DOHH2 (cell line): ENCODE measurements at regions not wholly inside any gene's neighbourhood (a gene's known extent, or its start where the extent isn't known, plus 50 kb on each side); places are given as distances from the start of the nearest gene placed in this dataset.

Source experiments
- H3F3A ChIP-seq: fragments of 200-600 bp; sonication (generic), shearing (Covaris generic); 2 replicates; pipeline ENCODE4 v1.6.0; 2016; ENCODE audit warnings: antibody characterized with exemption, mild to moderate bottlenecking; ENCODE audit not compliant: control insufficient read depth, insufficient read depth
- H3K27ac ChIP-seq: fragments of 200-600 bp; sonication (generic); 2 replicates; pipeline ENCODE4 v1.5.1; 2014; ENCODE audit warnings: low read depth, mild to moderate bottlenecking, low read length, moderate library complexity
- H3K27me3 ChIP-seq: fragments of 200-600 bp; sonication (generic); 2 replicates; pipeline ENCODE4 v1.6.1; 2014; ENCODE audit warnings: mild to moderate bottlenecking, low read length, mixed read lengths; ENCODE audit not compliant: control insufficient read depth
- H3K36me3 ChIP-seq: fragments of 200-600 bp; sonication (generic); 2 replicates; pipeline ENCODE4 v1.6.1; 2014; ENCODE audit warnings: mild to moderate bottlenecking, low read length, moderate library complexity, mixed read lengths; ENCODE audit not compliant: control insufficient read depth
- H3K4me1 ChIP-seq: fragments of 200-600 bp; sonication (generic); 2 replicates; pipeline ENCODE4 v1.6.1; 2014; ENCODE audit warnings: mild to moderate bottlenecking, low read length, mixed read lengths; ENCODE audit not compliant: control insufficient read depth
- H3K4me2 ChIP-seq: fragments of 200-600 bp; sonication (generic); 2 replicates; pipeline ENCODE4 v1.6.0; 2014; ENCODE audit warnings: mild to moderate bottlenecking, low read length, moderate library complexity
- H3K4me3 ChIP-seq: fragments of 200-600 bp; sonication (generic); 2 replicates; pipeline ENCODE4 v1.5.1; 2014; ENCODE audit warnings: mild to moderate bottlenecking, low read length, mixed read lengths
- H3K79me2 ChIP-seq: fragments of 200-600 bp; sonication (generic); 2 replicates; pipeline ENCODE4 v1.6.1; 2014; ENCODE audit warnings: mild to moderate bottlenecking, low read length, mixed read lengths; ENCODE audit not compliant: control insufficient read depth
- H3K9me2 ChIP-seq: fragments of 200-600 bp; sonication (generic); replicated peaks from 2 replicates; pipeline ENCODE4 v1.6.1; 2014; ENCODE audit warnings: mild to moderate bottlenecking, low read length, mixed read lengths; ENCODE audit not compliant: control insufficient read depth
- H3K9me3 ChIP-seq: fragments of 200-600 bp; sonication (generic); 2 replicates; pipeline ENCODE4 v1.6.1; 2014; ENCODE audit warnings: antibody characterized with exemption, low read length, mixed read lengths; ENCODE audit not compliant: control insufficient read depth, insufficient read depth
- H4K20me1 ChIP-seq: fragments of 200-600 bp; sonication (generic); 2 replicates; pipeline ENCODE4 v1.6.0; 2014; ENCODE audit warnings: low read depth, mild to moderate bottlenecking, antibody characterized with exemption, low read length, moderate library complexity; ENCODE audit not compliant: control insufficient read depth, insufficient read depth
- CTCF ChIP-seq: fragments of 200-600 bp; sonication (generic); IDR thresholded peaks from one replicate; pipeline ENCODE4 v1.5.1; 2014; ENCODE audit warnings: antibody characterized with exemption, mild to moderate bottlenecking, low read depth, low read length; ENCODE audit not compliant: poor library complexity, severe bottlenecking
- EZH2phosphoT487 ChIP-seq: fragments of 200-600 bp; sonication (generic); IDR thresholded peaks from 2 replicates; pipeline ENCODE4 v1.6.1; 2017; ENCODE audit warnings: borderline replicate concordance, mild to moderate bottlenecking, antibody characterized with exemption, low read length, moderate library complexity, mixed read lengths

- Histone ChIP-seq H3K27me3 (no peaks in the 10 kb centered on the region), H3K4me1 (no peaks in the 10 kb centered on the region), H3K9me2 (no peaks in the 10 kb centered on the region), H3K9me3 (no peaks in the 10 kb centered on the region), H3K4me2 (no peak overlapping the region), H3F3A (no peaks in the 10 kb centered on the region), H3K79me2 (no peaks in the 10 kb centered on the region), H4K20me1 (no peaks in the 10 kb centered on the region), H3K27ac (no peak overlapping the region), H3K36me3 (no peaks in the 10 kb centered on the region), H3K4me3 (no peak overlapping the region)
- TF ChIP-seq CTCF (no peak), EZH2phosphoT487 (no peak)
Measured at GRCh38 chr15:91711384-91712033, 142.0 kb upstream of the SLCO3A1 start.

- Histone ChIP-seq H3K79me2 (no peaks in the 10 kb centered on the region), H3K4me2 (no peak overlapping the region), H3K4me3 (no peak overlapping the region), H3K27me3 (no peaks in the 10 kb centered on the region), H4K20me1 (no peaks in the 10 kb centered on the region), H3K4me1 (no peaks in the 10 kb centered on the region), H3K9me3 (no peaks in the 10 kb centered on the region), H3K36me3 (no peaks in the 10 kb centered on the region), H3K9me2 (no peaks in the 10 kb centered on the region), H3F3A (no peaks in the 10 kb centered on the region), H3K27ac (no peak overlapping the region)
- TF ChIP-seq EZH2phosphoT487 (no peak), CTCF (no peak)
Measured at GRCh38 chr15:91712286-91712685, 141.2 kb upstream of the SLCO3A1 start.

GRCh38 chr15:91716536-91716935 lies 137.0 kb upstream of the SLCO3A1 start:
- Histone ChIP-seq H3K4me2 (no peak overlapping the region), H3K79me2 (no peaks in the 10 kb centered on the region), H3F3A (no peaks in the 10 kb centered on the region), H3K36me3 (no peaks in the 10 kb centered on the region), H4K20me1 (no peaks in the 10 kb centered on the region), H3K9me2 (no peaks in the 10 kb centered on the region), H3K4me1 (no peaks in the 10 kb centered on the region), H3K27me3 (peaks cover 4% of the 10 kb centered on the region; the same call in 1 of the 2 replicates), H3K4me3 (no peak overlapping the region), H3K9me3 (no peaks in the 10 kb centered on the region), H3K27ac (no peak overlapping the region)
- TF ChIP-seq CTCF, result no peak
- no peak for TF ChIP-seq EZH2phosphoT487
